SU-DHL-6 (cell line): ENCODE measurements at regions not wholly inside any gene's neighbourhood (a gene's known extent, or its start where the extent isn't known, plus 50 kb on each side); places are given as distances from the start of the nearest gene placed in this dataset.

Experiments used
- EZH2phosphoT487 ChIP-seq: fragments of 200-600 bp; sonication (generic), shearing (Covaris generic); conservative IDR thresholded peaks from 2 replicates; pipeline ENCODE4 v1.6.1; 2018; ENCODE audit warnings: mild to moderate bottlenecking, antibody characterized with exemption, low read length, moderate library complexity, mixed read lengths
- TF ChIP-seq, protein P1 (sequence below): fragments of 200-600 bp; sonication (generic); IDR thresholded peaks from one replicate; pipeline ENCODE4 v1.5.1; 2017; ENCODE audit warnings: antibody characterized with exemption, mild to moderate bottlenecking, low read length, moderate library complexity; ENCODE audit not compliant: insufficient read depth, poor library complexity, severe bottlenecking

DNA sequence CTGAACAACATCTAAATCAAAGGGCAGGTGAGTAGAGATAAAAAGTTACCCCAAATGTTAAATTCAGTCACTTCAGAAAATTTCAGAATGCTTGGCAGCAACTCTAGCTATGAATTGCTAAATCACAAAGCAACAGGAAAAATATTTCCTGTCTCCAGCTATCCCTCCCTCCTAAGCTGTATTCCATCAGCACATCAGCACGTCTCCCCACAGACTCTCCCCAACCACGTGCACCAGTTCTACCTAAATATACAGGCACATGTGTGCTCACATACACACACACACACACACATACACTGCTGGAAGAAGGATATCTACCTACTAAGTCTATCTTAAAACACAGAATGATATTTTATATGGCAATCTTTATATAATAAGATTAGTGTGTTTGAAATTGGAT, 177.1 kb upstream of the ARHGEF26 start:
- TF ChIP-seq, protein P1, sequence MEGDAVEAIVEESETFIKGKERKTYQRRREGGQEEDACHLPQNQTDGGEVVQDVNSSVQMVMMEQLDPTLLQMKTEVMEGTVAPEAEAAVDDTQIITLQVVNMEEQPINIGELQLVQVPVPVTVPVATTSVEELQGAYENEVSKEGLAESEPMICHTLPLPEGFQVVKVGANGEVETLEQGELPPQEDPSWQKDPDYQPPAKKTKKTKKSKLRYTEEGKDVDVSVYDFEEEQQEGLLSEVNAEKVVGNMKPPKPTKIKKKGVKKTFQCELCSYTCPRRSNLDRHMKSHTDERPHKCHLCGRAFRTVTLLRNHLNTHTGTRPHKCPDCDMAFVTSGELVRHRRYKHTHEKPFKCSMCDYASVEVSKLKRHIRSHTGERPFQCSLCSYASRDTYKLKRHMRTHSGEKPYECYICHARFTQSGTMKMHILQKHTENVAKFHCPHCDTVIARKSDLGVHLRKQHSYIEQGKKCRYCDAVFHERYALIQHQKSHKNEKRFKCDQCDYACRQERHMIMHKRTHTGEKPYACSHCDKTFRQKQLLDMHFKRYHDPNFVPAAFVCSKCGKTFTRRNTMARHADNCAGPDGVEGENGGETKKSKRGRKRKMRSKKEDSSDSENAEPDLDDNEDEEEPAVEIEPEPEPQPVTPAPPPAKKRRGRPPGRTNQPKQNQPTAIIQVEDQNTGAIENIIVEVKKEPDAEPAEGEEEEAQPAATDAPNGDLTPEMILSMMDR: no peak
- TF ChIP-seq EZH2phosphoT487: no peak
